ENCODE measurements at regions not wholly inside any gene's neighbourhood (a gene's known extent, or its start where the extent isn't known, plus 50 kb on each side); places are given as distances from the start of the nearest gene placed in this dataset.

DNA sequence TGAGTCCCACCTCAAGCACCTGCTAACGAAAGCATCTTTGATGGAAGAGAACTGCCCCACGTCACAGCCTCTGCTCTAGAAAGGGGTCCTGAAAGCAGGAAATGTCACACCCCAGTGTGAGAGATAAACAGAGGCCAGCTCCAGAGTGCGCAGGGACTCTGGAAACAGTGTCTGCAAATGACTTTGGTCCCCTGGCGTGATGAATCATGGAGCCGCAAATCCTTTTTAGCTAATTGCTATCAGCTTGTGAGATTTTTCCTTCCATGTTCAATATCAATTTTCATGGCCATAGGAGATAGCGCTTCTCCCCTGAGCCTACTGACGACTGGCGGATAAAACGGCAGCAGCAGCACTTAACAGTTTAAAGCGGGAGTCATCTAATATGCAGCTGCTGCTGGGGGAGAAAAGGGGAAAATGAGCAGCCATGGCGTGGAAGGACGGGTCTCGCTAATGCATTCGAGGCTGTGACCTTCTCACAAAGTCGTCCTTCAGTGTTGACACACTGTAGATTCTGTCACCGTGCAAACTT, 209.6 kb upstream of the IRX1 start:
- TF ChIP-seq, protein P1, sequence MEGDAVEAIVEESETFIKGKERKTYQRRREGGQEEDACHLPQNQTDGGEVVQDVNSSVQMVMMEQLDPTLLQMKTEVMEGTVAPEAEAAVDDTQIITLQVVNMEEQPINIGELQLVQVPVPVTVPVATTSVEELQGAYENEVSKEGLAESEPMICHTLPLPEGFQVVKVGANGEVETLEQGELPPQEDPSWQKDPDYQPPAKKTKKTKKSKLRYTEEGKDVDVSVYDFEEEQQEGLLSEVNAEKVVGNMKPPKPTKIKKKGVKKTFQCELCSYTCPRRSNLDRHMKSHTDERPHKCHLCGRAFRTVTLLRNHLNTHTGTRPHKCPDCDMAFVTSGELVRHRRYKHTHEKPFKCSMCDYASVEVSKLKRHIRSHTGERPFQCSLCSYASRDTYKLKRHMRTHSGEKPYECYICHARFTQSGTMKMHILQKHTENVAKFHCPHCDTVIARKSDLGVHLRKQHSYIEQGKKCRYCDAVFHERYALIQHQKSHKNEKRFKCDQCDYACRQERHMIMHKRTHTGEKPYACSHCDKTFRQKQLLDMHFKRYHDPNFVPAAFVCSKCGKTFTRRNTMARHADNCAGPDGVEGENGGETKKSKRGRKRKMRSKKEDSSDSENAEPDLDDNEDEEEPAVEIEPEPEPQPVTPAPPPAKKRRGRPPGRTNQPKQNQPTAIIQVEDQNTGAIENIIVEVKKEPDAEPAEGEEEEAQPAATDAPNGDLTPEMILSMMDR (IDR thresholded peaks at IDR 0.05; ENCODE audit: insufficient read depth, low read length, severe bottlenecking), result no peak
- no peaks in the 10 kb centered on the region for H3K36me3 ChIP-seq (ENCODE audit: control insufficient read depth, insufficient read depth, low read length)
- FAIRE-seq (no peak), DNase-seq (ENCODE audit: low read depth) (no peak)
- H3K4me3 ChIP-seq (ENCODE audit: low read depth, low read length), result no peak overlapping the region
- H3K27me3 ChIP-seq (ENCODE audit: control insufficient read depth, insufficient read depth, low read length), result no peaks in the 10 kb centered on the region

DNA sequence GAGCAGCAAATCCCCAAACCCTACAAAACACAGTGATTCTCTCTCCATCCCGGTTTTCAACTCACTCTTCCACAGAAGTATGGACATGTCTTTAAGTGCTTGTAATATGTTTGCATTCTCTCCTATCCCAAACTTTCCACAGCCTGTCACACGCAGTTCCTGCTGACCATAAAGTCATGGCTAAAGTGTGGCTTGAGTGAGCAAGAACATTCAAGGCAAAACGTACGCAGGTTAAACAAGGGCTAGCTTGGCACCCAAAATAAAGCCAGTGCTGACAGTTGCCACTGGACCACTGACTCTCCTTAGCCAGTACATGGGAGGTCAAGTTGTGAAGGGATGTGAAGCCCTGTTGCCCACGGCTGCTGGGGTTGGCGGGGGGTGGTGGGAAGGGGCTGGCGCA, 211.1 kb upstream of the IRX1 start:
- no peak overlapping the region for H3K4me3 ChIP-seq (ENCODE audit: low read depth, low read length)
- TF ChIP-seq, protein P1 (IDR thresholded peaks at IDR 0.05; ENCODE audit: insufficient read depth, low read length, severe bottlenecking), result no peak
- no peak for FAIRE-seq
- no peaks in the 10 kb centered on the region for H3K27me3 ChIP-seq (ENCODE audit: control insufficient read depth, insufficient read depth, low read length)
- no peak for DNase-seq (ENCODE audit: low read depth)
- no peaks in the 10 kb centered on the region for H3K36me3 ChIP-seq (ENCODE audit: control insufficient read depth, insufficient read depth, low read length)

DNA sequence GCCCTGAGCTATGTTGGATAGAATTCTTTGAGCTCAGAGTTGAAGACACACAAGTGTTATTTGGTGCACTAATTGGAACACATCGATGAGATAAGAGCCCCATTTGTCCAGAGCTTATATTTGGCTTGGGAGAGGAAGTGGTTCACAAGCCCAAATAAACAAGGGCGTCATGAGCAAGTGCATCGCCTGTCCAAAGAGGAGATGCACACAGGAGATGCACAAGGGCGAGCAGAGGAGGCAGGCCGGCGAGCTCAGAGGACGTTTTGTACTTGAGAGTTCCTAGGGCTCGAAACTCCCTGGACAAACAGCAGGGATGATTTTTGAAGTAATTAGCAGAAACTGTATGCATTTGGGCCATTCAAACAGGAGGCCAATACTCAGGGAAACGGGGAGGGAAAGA, 212.8 kb upstream of the IRX1 start:
- DNase-seq (ENCODE audit: low read depth), result no peak
- Histone ChIP-seq H3K36me3 (ENCODE audit: control insufficient read depth, insufficient read depth, low read length) (no peaks in the 10 kb centered on the region), H3K27me3 (ENCODE audit: control insufficient read depth, insufficient read depth, low read length) (no peaks in the 10 kb centered on the region), H3K4me3 (ENCODE audit: low read depth, low read length) (no peak overlapping the region)
- TF ChIP-seq, protein P1 (IDR thresholded peaks at IDR 0.05; ENCODE audit: insufficient read depth, low read length, severe bottlenecking), result no peak
- no peak for FAIRE-seq

DNA sequence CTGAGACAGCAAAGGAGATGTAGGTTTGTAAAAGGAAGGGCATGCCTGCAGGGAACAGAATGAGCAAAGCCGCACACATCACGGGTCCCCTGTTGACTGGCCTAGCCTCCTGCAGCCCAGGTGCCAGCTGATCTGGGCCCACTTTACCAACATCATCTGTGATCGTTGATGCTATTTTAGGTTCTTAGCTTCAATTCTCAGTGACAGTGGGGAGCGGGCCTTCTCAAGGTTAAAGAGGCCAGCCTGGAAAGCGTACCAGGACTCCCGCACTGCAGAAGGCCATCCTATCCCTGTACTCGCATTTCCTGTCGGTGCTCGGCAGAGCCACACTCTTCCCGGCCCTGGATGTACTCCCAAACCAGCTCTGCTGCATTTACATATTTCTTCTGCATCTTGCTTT, 213.5 kb upstream of the IRX1 start:
- TF ChIP-seq, protein P1 (IDR thresholded peaks at IDR 0.05; ENCODE audit: insufficient read depth, low read length, severe bottlenecking), result no peak
- Histone ChIP-seq H3K4me3 (ENCODE audit: low read depth, low read length) (no peak overlapping the region), H3K36me3 (ENCODE audit: control insufficient read depth, insufficient read depth, low read length) (no peaks in the 10 kb centered on the region), H3K27me3 (ENCODE audit: control insufficient read depth, insufficient read depth, low read length) (no peaks in the 10 kb centered on the region)
- FAIRE-seq (no peak), DNase-seq (ENCODE audit: low read depth) (no peak)

DNA sequence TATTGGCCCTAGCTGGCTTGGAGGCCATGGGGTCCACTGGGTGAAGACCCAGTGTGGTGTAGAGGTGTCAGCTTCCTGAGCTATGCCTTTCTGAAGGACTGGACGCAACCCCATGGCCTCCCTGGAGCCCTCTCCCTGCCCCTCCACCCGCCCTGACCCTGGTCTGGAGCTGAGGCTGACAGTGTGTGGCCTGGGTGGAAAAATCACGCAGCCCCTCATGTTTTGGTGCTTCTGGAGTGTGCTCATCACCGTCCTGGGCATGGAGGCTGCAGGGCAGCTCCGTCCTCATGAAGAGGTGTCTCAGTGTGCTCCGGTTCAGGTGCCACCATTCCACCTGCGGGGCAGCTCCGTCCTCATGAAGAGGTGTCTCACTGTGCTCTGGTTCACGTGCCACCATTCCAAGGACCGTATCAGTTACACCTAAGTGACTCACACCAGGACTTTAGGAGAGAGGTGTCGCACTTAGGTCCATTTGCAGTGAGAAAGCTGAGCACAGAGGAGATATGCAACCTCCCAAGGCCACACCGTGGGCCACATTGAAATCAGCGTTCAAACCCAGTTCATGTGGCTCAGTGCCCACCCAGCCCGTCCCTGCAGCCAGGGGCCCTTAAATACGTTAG, 214.3 kb upstream of the IRX1 start:
- no peak for FAIRE-seq
- TF ChIP-seq, protein P1 (IDR thresholded peaks at IDR 0.05; ENCODE audit: insufficient read depth, low read length, severe bottlenecking), result no peak
- no peak for DNase-seq (ENCODE audit: low read depth)
- no peaks in the 10 kb centered on the region for H3K27me3 ChIP-seq (ENCODE audit: control insufficient read depth, insufficient read depth, low read length)
- H3K36me3 ChIP-seq (ENCODE audit: control insufficient read depth, insufficient read depth, low read length), result no peaks in the 10 kb centered on the region
- H3K4me3 ChIP-seq (ENCODE audit: low read depth, low read length), result no peak overlapping the region

DNA sequence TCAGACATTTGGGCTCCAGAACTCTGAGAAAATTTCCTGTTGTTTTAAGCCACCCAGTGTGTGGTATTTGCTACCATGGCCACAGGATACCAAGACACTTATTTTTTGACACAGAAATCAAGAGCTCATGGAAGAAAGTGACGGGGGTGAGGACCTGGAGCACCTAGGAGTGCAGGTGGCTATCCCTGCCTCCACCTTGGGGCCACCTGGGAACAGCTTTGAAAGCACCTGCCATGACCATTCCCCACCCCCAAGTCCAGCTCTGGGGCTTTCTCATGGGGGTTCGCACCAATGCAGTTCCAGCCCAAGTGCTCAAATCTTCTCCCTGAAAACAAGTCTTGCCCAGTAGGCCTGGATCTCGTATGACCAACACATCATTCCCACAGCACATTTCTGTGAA, 214.9 kb upstream of the IRX1 start:
- DNase-seq (ENCODE audit: low read depth) (no peak), FAIRE-seq (no peak)
- TF ChIP-seq, protein P1 (IDR thresholded peaks at IDR 0.05; ENCODE audit: insufficient read depth, low read length, severe bottlenecking), result no peak
- Histone ChIP-seq H3K27me3 (ENCODE audit: control insufficient read depth, insufficient read depth, low read length) (no peaks in the 10 kb centered on the region), H3K4me3 (ENCODE audit: low read depth, low read length) (no peak overlapping the region), H3K36me3 (ENCODE audit: control insufficient read depth, insufficient read depth, low read length) (no peaks in the 10 kb centered on the region)
